Stimulated activated naive CD4-positive, alpha-beta T cell (primary cell): ENCODE measurements at regions not wholly inside any gene's neighbourhood (a gene's known extent, or its start where the extent isn't known, plus 50 kb on each side); places are given as distances from the start of the nearest gene placed in this dataset.

ENCODE experiments used
- DNase-seq, 6 experiments: peaks; one replicate each; lab custom pipeline; 2025; lab: John Stamatoyannopoulos, UW

GRCh38 chr13:29955137-29955650, 104.8 kb upstream of the UBL3 start:
- DNase-seq: no peak

- DNase-seq: peak in 5 of 6 experiments; percentile 14 to 76 (median 64)
Measured at GRCh38 chr13:29954082-29955028, 103.9 kb upstream of the UBL3 start.

GRCh38 chr13:29953542-29953941, 103.1 kb upstream of the UBL3 start:
- no peak for DNase-seq

GRCh38 chr13:29952245-29952644, 101.8 kb upstream of the UBL3 start:
- no peak for DNase-seq

- DNase-seq: no peak
Measured at GRCh38 chr13:29948791-29949190, 98.4 kb upstream of the UBL3 start.

- DNase-seq: no peak
Measured at GRCh38 chr13:29948244-29948643, 97.8 kb upstream of the UBL3 start.

GRCh38 chr13:29947839-29948238, 97.4 kb upstream of the UBL3 start:
- no peak for DNase-seq

- DNase-seq: no peak
Measured at GRCh38 chr13:29946093-29946492, 95.7 kb upstream of the UBL3 start.

- no peak for DNase-seq
Measured at GRCh38 chr13:29943686-29944085, 93.3 kb upstream of the UBL3 start.

- no peak for DNase-seq
Measured at GRCh38 chr13:29943273-29943672, 92.9 kb upstream of the UBL3 start.

- no peak for DNase-seq
Measured at GRCh38 chr13:29940715-29941114, 90.3 kb upstream of the UBL3 start.

GRCh38 chr13:29939158-29939557, 88.7 kb upstream of the UBL3 start:
- no peak for DNase-seq

GRCh38 chr13:29937841-29938240, 87.4 kb upstream of the UBL3 start:
- DNase-seq: peak in 4 of 6 experiments; percentile 4 to 49 (median 30)

GRCh38 chr13:29937379-29937778, 87.0 kb upstream of the UBL3 start:
- no peak for DNase-seq

- DNase-seq: no peak
Measured at GRCh38 chr13:29936956-29937355, 86.5 kb upstream of the UBL3 start.

GRCh38 chr13:29936051-29936813, 85.8 kb upstream of the UBL3 start:
- DNase-seq: peak in 3 of 6 experiments; percentile 17 to 45 (median 21)

- DNase-seq: peak in 5 of 6 experiments; percentile 25 to 79 (median 70)
Measured at GRCh38 chr13:29935309-29935981, 85.0 kb upstream of the UBL3 start.

GRCh38 chr13:29934531-29935308, 84.3 kb upstream of the UBL3 start:
- no peak for DNase-seq

GRCh38 chr13:29933401-29933800, 83.0 kb upstream of the UBL3 start:
- DNase-seq: no peak

- no peak for DNase-seq
Measured at GRCh38 chr13:29931696-29932095, 81.3 kb upstream of the UBL3 start.
